HCT116 (cell line): ENCODE measurements at regions not wholly inside any gene's neighbourhood (a gene's known extent, or its start where the extent isn't known, plus 50 kb on each side); places are given as distances from the start of the nearest gene placed in this dataset.

Experiments used
- ATAC-seq: fragments of 200-7000 bp; cut with Tn5 transposase; 2 replicates; pipeline ENCODE4 v1.9.1; 2020; ENCODE audit warnings: mild to moderate bottlenecking, moderate library complexity
- BruUV-seq: library from RNA; stranded (reverse); fragments of 400-500 nt; replicated peaks from 2 replicates; lab custom pipeline; 2021; lab: Mats Ljungman, UMichigan
- CTCF ChIA-PET: fragments of 300-600 bp; sonication (Branson Sonifier 250); formaldehyde crosslinking; loops from one replicate; lab custom pipeline; 2021; ENCODE audit warnings: antibody characterized with exemption; lab: Charles Lee
- POLR2A ChIA-PET: fragments of 300-600, 350-600 bp; sonication (Branson Sonifier 250); formaldehyde crosslinking; loops from one replicate; lab custom pipeline; 2021; ENCODE audit warnings: antibody characterized with exemption; lab: Charles Lee
- RAD21 ChIA-PET, 2 experiments: fragments of 300-600 bp; sonication (Branson Sonifier 250); formaldehyde crosslinking; loops; one replicate each; lab custom pipeline; 2023; ENCODE audit warnings: low total read pairs in 2 of 2; ENCODE audit not compliant: uncharacterized antibody in 2 of 2, unreplicated experiment in 2 of 2, low non-redundant PET in 1 of 2; lab: Charles Lee
- DNase-seq: peaks from one replicate; pipeline ENCODE4 v3.0.0-alpha.2; 2010; ENCODE audit warnings: low read depth, low spot score
- H2AFZ ChIP-seq: fragments of 200-600 bp; shearing (Covaris generic), sonication (generic); 2 replicates; pipeline ENCODE4 v1.6.1; 2017; ENCODE audit warnings: low read depth, mixed run types, mixed read lengths, antibody characterized with exemption, low read length; ENCODE audit not compliant: poor library complexity, severe bottlenecking
- H3K27ac ChIP-seq: 2 replicates; pipeline ENCODE4 v1.5.1; 2012; ENCODE audit warnings: low read depth, low read length
- H3K27me3 ChIP-seq: fragments of 200-600 bp; sonication (generic); 2 replicates; pipeline ENCODE4 v1.6.1; 2016; ENCODE audit warnings: mixed run types, low read length, mixed read lengths; ENCODE audit not compliant: insufficient read depth
- H3K36me3 ChIP-seq, 2 experiments: fragments of 200-500 bp in 1 of 2; fragments of 200-600 bp in 1 of 2; sonication (Bioruptor generic) in 1 of 2; sonication (generic) in 1 of 2; 2 replicates each; pipeline versions ENCODE4 v1.5.1 to v1.6.1; 2014 to 2016; ENCODE audit warnings: low read length in 2 of 2, inconsistent platforms in 1 of 2, mixed read lengths in 1 of 2, mixed run types in 1 of 2; ENCODE audit not compliant: insufficient read depth in 2 of 2, control insufficient read depth in 1 of 2
- H3K4me1 ChIP-seq, 2 experiments: fragments of 200-600 bp in 1 of 2; sonication (generic) in 1 of 2; 2 replicates each; pipeline versions ENCODE4 v1.5.1 to v1.6.1; 2012 to 2017; ENCODE audit warnings: low read length in 2 of 2, inconsistent platforms in 1 of 2, mild to moderate bottlenecking in 1 of 2, mixed read lengths in 1 of 2, mixed run types in 1 of 2, moderate library complexity in 1 of 2; ENCODE audit not compliant: insufficient read depth in 2 of 2, control insufficient read depth in 1 of 2
- H3K4me2 ChIP-seq: fragments of 200-600 bp; sonication (generic); 2 replicates; pipeline ENCODE4 v1.6.1; 2017; ENCODE audit warnings: mixed run types, low read length, mixed read lengths
- H3K4me3 ChIP-seq, 2 experiments: fragments of 200-600 bp in 1 of 2; sonication (generic) in 1 of 2; replicated peaks in 1 of 2; 2 replicates each; pipeline ENCODE4 v1.5.1; 2011 to 2016; ENCODE audit warnings: low read length in 2 of 2, control low read depth in 1 of 2, low read depth in 1 of 2, mild to moderate bottlenecking in 1 of 2, mixed read lengths in 1 of 2, mixed run types in 1 of 2
- H3K79me2 ChIP-seq: fragments of 200-600 bp; sonication (generic); 2 replicates; pipeline ENCODE4 v1.6.1; 2017; ENCODE audit warnings: mild to moderate bottlenecking, mixed run types, low read length, moderate library complexity, mixed read lengths; ENCODE audit not compliant: insufficient read depth
- H3K9ac ChIP-seq: fragments of 200-600 bp; sonication (generic); 2 replicates; pipeline ENCODE4 v1.6.1; 2016; ENCODE audit warnings: low read length, mixed read lengths
- H3K9me2 ChIP-seq: fragments of 200-600 bp; sonication (generic), shearing (Covaris generic); 2 replicates; pipeline ENCODE4 v1.6.1; 2017; ENCODE audit warnings: mixed run types, mild to moderate bottlenecking, moderate library complexity; ENCODE audit not compliant: insufficient read depth
- H3K9me3 ChIP-seq, 2 experiments: fragments of 200-500 bp in 1 of 2; fragments of 200-600 bp in 1 of 2; sonication (Bioruptor generic) in 1 of 2; sonication (generic) in 1 of 2; 2 replicates each; pipeline ENCODE4 v1.6.1; 2014 to 2017; ENCODE audit warnings: low read length in 2 of 2, mixed read lengths in 2 of 2, inconsistent platforms in 1 of 2, low read depth in 1 of 2, mild to moderate bottlenecking in 1 of 2, mixed run types in 1 of 2, moderate library complexity in 1 of 2; ENCODE audit not compliant: control insufficient read depth in 1 of 2, insufficient read depth in 1 of 2
- H4K20me1 ChIP-seq: fragments of 200-600 bp; sonication (generic), shearing (Covaris generic); 2 replicates; pipeline ENCODE4 v1.6.1; 2017; ENCODE audit warnings: mixed run types, mild to moderate bottlenecking, moderate library complexity; ENCODE audit not compliant: insufficient read depth
- ATF3 ChIP-seq: IDR thresholded peaks from 2 replicates; pipeline ENCODE4 v1.6.1; 2012
- CBX3 ChIP-seq: IDR thresholded peaks from 2 replicates; pipeline ENCODE4 v1.6.1; 2012; ENCODE audit warnings: low read depth
- CTCF ChIP-seq, 3 experiments: fragments of 200-600 bp in 1 of 3; sonication (generic) in 1 of 3; IDR thresholded peaks in 2 of 3; conservative IDR thresholded peaks in 1 of 3; 2 replicates each; pipeline ENCODE4 v1.5.1; 2012 to 2017; ENCODE audit warnings: low read depth in 2 of 3, low read length in 2 of 3, antibody characterized with exemption in 1 of 3, borderline replicate concordance in 1 of 3, control low read depth in 1 of 3, mild to moderate bottlenecking in 1 of 3, mixed read lengths in 1 of 3, mixed run types in 1 of 3, moderate library complexity in 1 of 3; ENCODE audit not compliant: insufficient read depth in 1 of 3
- REST ChIP-seq: IDR thresholded peaks from 2 replicates; pipeline ENCODE4 v1.6.1; 2012; ENCODE audit warnings: low read depth
- SIN3A ChIP-seq: IDR thresholded peaks from 2 replicates; pipeline ENCODE4 v1.6.1; 2012; ENCODE audit warnings: low read depth
- ZFX ChIP-seq: fragments of 450-650 bp; IDR thresholded peaks from 2 replicates; pipeline ENCODE4 v1.6.1; 2017
- intact Hi-C: fragments of 100-400 bp; cut with micrococcal nuclease; formaldehyde crosslinking; loops from 2 replicates; pipeline ENCODE4 v1.10.0; 2022

GRCh38 chr7:131638641-131639430 is 82.4 kb upstream of the PODXL start:
- Histone ChIP-seq H3K36me3 (no peaks in the 10 kb centered on the region), H3K9me3 (no peaks in the 10 kb centered on the region), H3K9me2 (no peaks in the 10 kb centered on the region), H3K79me2 (no peaks in the 10 kb centered on the region), H3K27me3 (no peaks in the 10 kb centered on the region), H3K27ac (no peak overlapping the region), H3K4me3 (no peak overlapping the region), H3K4me2 (no peak overlapping the region), H4K20me1 (no peaks in the 10 kb centered on the region), H3K4me1 (no peaks in the 10 kb centered on the region), H2AFZ (no peak overlapping the region), H3K9ac (no peak overlapping the region)
- DNase-seq, result no peak
- BruUV-seq, result no TSS peak
- ATAC-seq, result no peak
- POLR2A ChIA-PET, result no interaction called here
- TF ChIP-seq CBX3 (no peak), ZFX (no peak), SIN3A (no peak), REST (no peak)
- CTCF ChIA-PET, result no interaction called here
- intact Hi-C loops, result no loop called here
- RAD21 ChIA-PET, result no interaction called here

- CTCF ChIA-PET, result no interaction called here
- TF ChIP-seq REST, result no peak
- no peak for TF ChIP-seq ATF3
- TF ChIP-seq CTCF (IDR thresholded peaks at IDR 0.05 in 2 of 3, conservative IDR thresholded peaks at IDR 0.05 in 1 of 3; ENCODE audit: borderline replicate concordance in 1 of 3, insufficient read depth in 1 of 3, low read depth in 2 of 3, low read length in 2 of 3), result no peak
These were observed 81.4 kb upstream of the PODXL start for GRCh38 chr7:131637859-131638258.

More at GRCh38 chr7:131637859-131638258, 81.4 kb upstream of the PODXL start:
- Histone ChIP-seq H3K79me2 (no peaks in the 10 kb centered on the region), H3K9ac (no peak overlapping the region), H3K4me2 (no peak overlapping the region), H3K36me3 (no peaks in the 10 kb centered on the region), H3K9me3 (no peaks in the 10 kb centered on the region), H3K4me1 (peaks cover 0 to 7% of the 10 kb centered on the region in 2 experiments; a peak in 1 of 4 replicates), H3K27ac (no peak overlapping the region), H4K20me1 (no peaks in the 10 kb centered on the region), H3K9me2 (no peaks in the 10 kb centered on the region), H3K27me3 (no peaks in the 10 kb centered on the region), H2AFZ (no peak overlapping the region), H3K4me3 (no peak overlapping the region)
- intact Hi-C loops, result no loop called here
- ChIA-PET RAD21 (no interaction called here), POLR2A (no interaction called here)
- no TSS peak for BruUV-seq
- DNase-seq (no peak), ATAC-seq (no peak)
